HG03159 (cell line): ENCODE measurements at regions not wholly inside any gene's neighbourhood (a gene's known extent, or its start where the extent isn't known, plus 50 kb on each side); places are given as distances from the start of the nearest gene placed in this dataset.
"Not testable (repeated sequence)": the region's sequence is repeated elsewhere in the genome, so short reads cannot be mapped to it uniquely, and the experiment has no call there.

ENCODE experiments used
- ATAC-seq: cut with Tn5 transposase; IDR thresholded peaks from one replicate; pipeline ENCODE4 v1.9.1; 2021; ENCODE audit warnings: mild to moderate bottlenecking, moderate library complexity; ENCODE audit not compliant: unreplicated experiment

- ATAC-seq, result not testable (repeated sequence)
These were observed 50.3 kb upstream of the UGT2B15 start for GRCh38 chr4:68720723-68721122.

GRCh38 chr4:68724426-68724825 is 54.0 kb upstream of the UGT2B15 start:
- no peak for ATAC-seq

GRCh38 chr4:68724922-68725321 is 54.5 kb upstream of the UGT2B15 start:
- no peak for ATAC-seq

- ATAC-seq, result peak; percentile 91
These were observed 62.4 kb upstream of the UGT2B15 start for GRCh38 chr4:68732653-68733466.

- ATAC-seq, result peak; percentile 56
These were observed 63.6 kb upstream of the UGT2B15 start for GRCh38 chr4:68734095-68734494.

- no peak for ATAC-seq
These were observed 64.7 kb upstream of the UGT2B15 start for GRCh38 chr4:68735106-68735505.

- no peak for ATAC-seq
These were observed 66.4 kb upstream of the UGT2B15 start for GRCh38 chr4:68736813-68737212.

GRCh38 chr4:68738036-68738435 is 67.6 kb upstream of the UGT2B15 start:
- no peak for ATAC-seq

GRCh38 chr4:68744368-68744767 is 71.4 kb upstream of the UGT2B10 start:
- no peak for ATAC-seq

- peak; percentile 44 for ATAC-seq
These were observed 67.4 kb upstream of the UGT2B10 start for GRCh38 chr4:68748181-68748991.

- no peak for ATAC-seq
These were observed 65.2 kb upstream of the UGT2B10 start for GRCh38 chr4:68750555-68750954.

GRCh38 chr4:68751138-68751537 is 64.7 kb upstream of the UGT2B10 start:
- ATAC-seq, result no peak

- ATAC-seq, result no peak
These were observed 49.9 kb upstream of the UGT2B10 start for GRCh38 chr4:68765876-68766275.
